ENCODE measurements at regions not wholly inside any gene's neighbourhood (a gene's known extent, or its start where the extent isn't known, plus 50 kb on each side); places are given as distances from the start of the nearest gene placed in this dataset.

- TF ChIP-seq CTCF (conservative IDR thresholded peaks at IDR 0.05; ENCODE audit: low read depth, low read length) (no peak), EZH2 (IDR thresholded peaks at IDR 0.05; ENCODE audit: borderline replicate concordance, low read depth, low read length, poor library complexity, severe bottlenecking) (no peak)
Measured at GRCh38 chr6:78505178-78505577, 362.2 kb upstream of the IRAK1BP1 start.
